H1 (cell line): ENCODE measurements at regions not wholly inside any gene's neighbourhood (a gene's known extent, or its start where the extent isn't known, plus 50 kb on each side); places are given as distances from the start of the nearest gene placed in this dataset.

Experiments
- CTCF ChIA-PET: fragments of 300-600 bp; sonication (Branson Sonifier 250); formaldehyde crosslinking; loops from one replicate; lab custom pipeline; 2021; ENCODE audit not compliant: partially characterized antibody; lab: Charles Lee
- POLR2A ChIA-PET: fragments of 300-600 bp; sonication (Branson Sonifier 250); formaldehyde crosslinking; loops from one replicate; lab custom pipeline; 2021; ENCODE audit warnings: inconsistent platforms; ENCODE audit not compliant: partially characterized antibody; lab: Charles Lee
- DNase-seq, 2 experiments: peaks; one replicate each; pipeline versions ENCODE4 v3.0.0 to v3.0.0-alpha.2; 2010 to 2022; ENCODE audit warnings: low spot score in 2 of 2, low read depth in 1 of 2, mixed read lengths in 1 of 2
- FAIRE-seq: peaks from 2 replicates; lab custom pipeline; 2011; peaks lifted over from hg19 to GRCh38; lab: Jason Lieb, UNC
- H2AFZ ChIP-seq: 2 replicates; pipeline ENCODE4 v1.8.1; 2012; ENCODE audit warnings: low read length, inconsistent platforms
- H2AK5ac ChIP-seq: 2 replicates; pipeline ENCODE4 v1.6.1; 2013; ENCODE audit warnings: low read depth, low read length
- H2BK120ac ChIP-seq: replicated peaks from 2 replicates; pipeline ENCODE3; 2013; ENCODE audit warnings: low read depth, low read length, inconsistent platforms
- H2BK12ac ChIP-seq: 2 replicates; pipeline ENCODE4 v1.6.1; 2013; ENCODE audit warnings: low read depth, low read length
- H2BK15ac ChIP-seq: 2 replicates; pipeline ENCODE4 v1.6.1; 2013; ENCODE audit warnings: low read length
- H2BK20ac ChIP-seq: 2 replicates; pipeline ENCODE4 v1.6.1; 2013; ENCODE audit warnings: low read length
- H2BK5ac ChIP-seq: 2 replicates; pipeline ENCODE4 v1.6.1; 2013; ENCODE audit warnings: low read depth, low read length
- H3K14ac ChIP-seq: 2 replicates; pipeline ENCODE4 v1.6.1; 2013; ENCODE audit warnings: inconsistent platforms; ENCODE audit not compliant: insufficient read length
- H3K18ac ChIP-seq: 2 replicates; pipeline ENCODE4 v1.6.1; 2013; ENCODE audit warnings: low read length; ENCODE audit errors: extremely low read depth
- H3K23ac ChIP-seq: 2 replicates; pipeline ENCODE4 v1.6.1; 2013; ENCODE audit warnings: inconsistent platforms; ENCODE audit not compliant: insufficient read length
- H3K23me2 ChIP-seq: 2 replicates; pipeline ENCODE4 v1.6.1; 2013; ENCODE audit warnings: low read depth, low read length
- H3K27ac ChIP-seq: 2 replicates; pipeline ENCODE4 v1.6.1; 2011; ENCODE audit warnings: low read depth, low read length, inconsistent platforms
- H3K27me3 ChIP-seq, 4 experiments: replicated peaks in 1 of 4; 1 replicate in 1 of 4; 2 replicates in 3 of 4; pipeline versions ENCODE4 v1.6.1 to v1.8.1; 2011 to 2013; ENCODE audit warnings: low read length in 3 of 4, mild to moderate bottlenecking in 3 of 4, inconsistent platforms in 2 of 4, mixed read lengths in 2 of 4, moderate library complexity in 1 of 4; ENCODE audit not compliant: control insufficient read depth in 3 of 4, insufficient read depth in 3 of 4; ENCODE audit errors: extremely low read depth in 1 of 4
- H3K36me3 ChIP-seq, 4 experiments: 2 replicates each; pipeline versions ENCODE4 v1.6.1 to v1.8.1; 2011 to 2013; ENCODE audit warnings: mild to moderate bottlenecking in 4 of 4, low read length in 3 of 4, moderate library complexity in 2 of 4, control low read depth in 1 of 4, inconsistent platforms in 1 of 4; ENCODE audit not compliant: insufficient read depth in 4 of 4, control insufficient read depth in 2 of 4
- H3K4ac ChIP-seq: replicated peaks from 2 replicates; pipeline ENCODE3; 2013; ENCODE audit warnings: low read length, low read depth, mixed read lengths, inconsistent platforms; ENCODE audit not compliant: insufficient read length
- H3K4me1 ChIP-seq, 4 experiments: replicated peaks in 1 of 4; 1 replicate in 1 of 4; 2 replicates in 3 of 4; pipeline versions ENCODE4 v1.6.1 to v1.8.1; 2011 to 2013; ENCODE audit warnings: low read length in 3 of 4, inconsistent platforms in 2 of 4, mixed read lengths in 1 of 4; ENCODE audit not compliant: insufficient read depth in 4 of 4, control insufficient read depth in 3 of 4
- H3K4me2 ChIP-seq, 2 experiments: 2 replicates each; pipeline versions ENCODE4 v1.6.1 to v1.8.1; 2011 to 2013; ENCODE audit warnings: low read depth in 2 of 2, low read length in 2 of 2, control low read depth in 1 of 2, inconsistent platforms in 1 of 2, mild to moderate bottlenecking in 1 of 2; ENCODE audit not compliant: insufficient read depth in 1 of 2
- H3K4me3 ChIP-seq, 4 experiments: fragments of 200-600, 300-600 bp in 1 of 4; sonication (generic), shearing (Covaris generic), sonication (Bioruptor Twin) in 1 of 4; 2 replicates each; pipeline versions ENCODE4 v1.5.1 to v1.8.1; 2011 to 2016; ENCODE audit warnings: low read length in 4 of 4, low read depth in 3 of 4, control low read depth in 2 of 4, inconsistent platforms in 2 of 4, mild to moderate bottlenecking in 2 of 4, mixed read lengths in 1 of 4, moderate library complexity in 1 of 4; ENCODE audit not compliant: insufficient read depth in 2 of 4; ENCODE audit errors: extremely low read depth in 1 of 4
- H3K56ac ChIP-seq: replicated peaks from 2 replicates; pipeline ENCODE3; 2013; ENCODE audit warnings: low read depth, mild to moderate bottlenecking, mixed read lengths, low read length, inconsistent platforms; ENCODE audit not compliant: insufficient read length
- H3K79me1 ChIP-seq: 2 replicates; pipeline ENCODE4 v1.6.1; 2013; ENCODE audit warnings: low read depth, low read length, control low read depth
- H3K79me2 ChIP-seq, 2 experiments: 2 replicates each; pipeline versions ENCODE4 v1.6.1 to v1.8.1; 2012 to 2013; ENCODE audit warnings: low read length in 2 of 2, mild to moderate bottlenecking in 2 of 2, inconsistent platforms in 1 of 2; ENCODE audit not compliant: insufficient read depth in 2 of 2, control insufficient read depth in 1 of 2
- H3K9ac ChIP-seq, 4 experiments: replicated peaks in 1 of 4; 1 replicate in 1 of 4; 2 replicates in 3 of 4; pipeline versions ENCODE4 v1.6.1 to v1.8.1; 2011 to 2013; ENCODE audit warnings: low read depth in 3 of 4, low read length in 3 of 4, control low read depth in 2 of 4, mild to moderate bottlenecking in 2 of 4, moderate library complexity in 2 of 4, inconsistent platforms in 1 of 4; ENCODE audit errors: extremely low read depth in 1 of 4
- H3K9me3 ChIP-seq, 2 experiments: 2 replicates each; pipeline versions ENCODE4 v1.6.1 to v1.8.1; 2012 to 2013; ENCODE audit warnings: mild to moderate bottlenecking in 2 of 2, moderate library complexity in 2 of 2, control low read depth in 1 of 2, inconsistent platforms in 1 of 2, low read depth in 1 of 2, low read length in 1 of 2, mixed read lengths in 1 of 2; ENCODE audit not compliant: insufficient read depth in 2 of 2
- H4K20me1 ChIP-seq, 2 experiments: replicated peaks in 1 of 2; 2 replicates each; pipeline versions ENCODE3 to v1.8.1; 2011 to 2013; ENCODE audit warnings: inconsistent platforms in 2 of 2, low read length in 2 of 2, mild to moderate bottlenecking in 1 of 2; ENCODE audit not compliant: insufficient read depth in 2 of 2, control insufficient read depth in 1 of 2
- H4K5ac ChIP-seq: 2 replicates; pipeline ENCODE4 v1.6.1; 2013; ENCODE audit warnings: low read length, low read depth, mixed read lengths, inconsistent platforms; ENCODE audit not compliant: insufficient read length
- H4K8ac ChIP-seq: 2 replicates; pipeline ENCODE4 v1.8.0; 2013; ENCODE audit warnings: mild to moderate bottlenecking, moderate library complexity, low read length, inconsistent platforms; ENCODE audit not compliant: insufficient read depth; ENCODE audit errors: extremely low read depth
- H4K91ac ChIP-seq: replicated peaks from 2 replicates; pipeline ENCODE3; 2013; ENCODE audit warnings: low read length, mixed read lengths, inconsistent platforms; ENCODE audit not compliant: insufficient read length
- ATF3 ChIP-seq: IDR thresholded peaks from 2 replicates; pipeline ENCODE4 v1.6.1; 2011; ENCODE audit warnings: low read depth, mild to moderate bottlenecking, low read length; ENCODE audit not compliant: insufficient read depth
- CBX5 ChIP-seq: fragments of 300-800, 300-1000 bp; sonication (generic); IDR thresholded peaks from 2 replicates; pipeline ENCODE4 v1.7.1; 2016; ENCODE audit warnings: antibody characterized with exemption, low read length, low read depth
- KDM1A ChIP-seq: fragments of 200-600, 300-600 bp; sonication (generic); IDR thresholded peaks from 2 replicates; pipeline ENCODE4 v1.7.1; 2016; ENCODE audit warnings: mild to moderate bottlenecking, low read length, borderline replicate concordance
- KDM5A ChIP-seq: fragments of 200-600 bp; IDR thresholded peaks from 2 replicates; pipeline ENCODE4 v1.7.1; 2012; ENCODE audit warnings: mild to moderate bottlenecking, low read length, inconsistent platforms, mixed read lengths
- RFX5 ChIP-seq: IDR thresholded peaks from 2 replicates; pipeline ENCODE4 v1.6.1; 2011; ENCODE audit warnings: low read depth, low read length, improper control_type of control experiment, borderline replicate concordance
- YY1 ChIP-seq: IDR thresholded peaks from 2 replicates; pipeline ENCODE4 v1.6.1; 2011; ENCODE audit warnings: low read depth, mild to moderate bottlenecking, low read length
- WGBS, 2 experiments: shearing (Covaris generic) in 1 of 2; methylation state at CpG; one replicate each; pipeline versions ENCODE4 v1.1.6 to v1.1.7; 2013 to 2015; ENCODE audit warnings: low lambda C conversion rate in 2 of 2, mixed read lengths in 2 of 2, inconsistent platforms in 1 of 2, low coverage in 1 of 2, missing lambda C conversion rate in 1 of 2; ENCODE audit not compliant: insufficient replicate concordance in 2 of 2, insufficient coverage in 1 of 2, insufficient read length in 1 of 2; ENCODE audit errors: extremely low coverage in 1 of 2, missing lambda C conversion rate in 1 of 2; 5-methylcytosine and 5-hydroxymethylcytosine counted together

- POLR2A ChIA-PET = no interaction called here
- no peak for TF ChIP-seq KDM5A
- TF ChIP-seq KDM1A = no peak
- no peak for TF ChIP-seq YY1
- TF ChIP-seq RFX5 = no peak
- TF ChIP-seq ATF3 = no peak
- TF ChIP-seq CBX5 = no peak
Observed at GRCh38 chr13:88717946-88718345, 1046.8 kb downstream of the SLITRK5 start.

More at GRCh38 chr13:88717946-88718345, 1046.8 kb downstream of the SLITRK5 start:
- H3K27me3 ChIP-seq = no peaks in the 10 kb centered on the region
- WGBS, 2 experiments = 96% methylated on average over 18 of the region's 22 CpGs; no CpG with 5 or more reads in 1 of the 2 experiments
- H3K4me1 ChIP-seq = peaks cover 0 to 3% (median 0%) of the 10 kb centered on the region in 4 experiments; a peak in 1 of 7 replicates
- no peak overlapping the region; the same call in 1 of the 2 replicates for H2AFZ ChIP-seq
- CTCF ChIA-PET = no interaction called here
- no peak overlapping the region for H3K27ac ChIP-seq
- H3K56ac ChIP-seq = no peak overlapping the region
- H2BK120ac ChIP-seq = no peak overlapping the region
- H3K9ac ChIP-seq = no peak overlapping the region
- H3K36me3 ChIP-seq = no peaks in the 10 kb centered on the region
- no peaks in the 10 kb centered on the region for H4K20me1 ChIP-seq
- H2AK5ac ChIP-seq = no peak overlapping the region
- H2BK5ac ChIP-seq = no peak overlapping the region
- H3K4me2 ChIP-seq = no peak overlapping the region
- H3K79me1 ChIP-seq = no peaks in the 10 kb centered on the region
- no peak overlapping the region for H3K23ac ChIP-seq
- H4K5ac ChIP-seq = no peak overlapping the region
- H4K8ac ChIP-seq = no peak overlapping the region
- H2BK12ac ChIP-seq = no peak overlapping the region
- H3K23me2 ChIP-seq = no peaks in the 10 kb centered on the region
- no peak overlapping the region for H4K91ac ChIP-seq
- no peak for DNase-seq
- H3K79me2 ChIP-seq = no peaks in the 10 kb centered on the region
- H3K14ac ChIP-seq = no peak overlapping the region
- no peak overlapping the region for H3K4ac ChIP-seq
- no peak overlapping the region for H2BK20ac ChIP-seq
- no peak overlapping the region for H2BK15ac ChIP-seq
- H3K9me3 ChIP-seq = no peaks in the 10 kb centered on the region; a peak in 1 of 4 replicates
- no peak overlapping the region for H3K4me3 ChIP-seq
- no peak for FAIRE-seq
- H3K18ac ChIP-seq = no peak overlapping the region
